ENCODE measurements at regions not wholly inside any gene's neighbourhood (a gene's known extent, or its start where the extent isn't known, plus 50 kb on each side); places are given as distances from the start of the nearest gene placed in this dataset.

DNA sequence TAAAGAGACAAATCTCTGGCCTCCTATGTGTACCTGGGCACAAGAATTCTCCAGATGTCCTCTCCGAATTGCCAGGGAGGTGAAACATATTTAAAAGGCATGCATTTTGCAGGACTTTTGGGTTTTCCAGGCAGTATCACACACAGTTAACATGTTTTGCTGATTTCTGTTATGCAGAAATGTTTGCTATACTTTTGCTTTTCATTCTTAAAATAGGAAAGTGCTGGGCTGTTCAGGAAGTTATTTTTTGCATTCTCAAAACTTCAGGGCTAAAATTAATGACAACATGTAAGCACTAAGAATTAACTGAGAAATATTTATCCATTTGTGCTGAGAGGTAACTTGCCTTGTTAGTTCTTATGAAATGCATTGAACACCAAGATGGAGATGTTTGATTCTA is 390.7 kb upstream of the CTSO start:
- no peak overlapping the region for H4K91ac ChIP-seq (ENCODE audit: insufficient read depth, low read depth, low read length)
- no CpG with 5 or more reads among the region's 1 CpG for WGBS, 2 experiments (ENCODE audit: extremely low coverage in 2 of 2, insufficient read length in 1 of 2)

More for the DNA sequence above, 390.7 kb upstream of the CTSO start:
- Histone ChIP-seq H3K9me1 (ENCODE audit: insufficient read depth, low read length) (no peaks in the 10 kb centered on the region), H3K4me2 (ENCODE audit: low read depth, low read length) (no peak overlapping the region), H3K27me3 (ENCODE audit: control insufficient read depth, insufficient read depth, low read length) (no peaks in the 10 kb centered on the region), H2AK5ac (ENCODE audit: low read depth, low read length) (no peak overlapping the region), H3K4me3 (ENCODE audit: insufficient read depth, low read depth, low read length) (no peak overlapping the region), H2BK5ac (ENCODE audit: low read depth, low read length, poor library complexity, severe bottlenecking) (no peak overlapping the region), H3K9me3 (ENCODE audit: control insufficient read depth, insufficient read depth, low read length) (no peaks in the 10 kb centered on the region), H3K27ac (ENCODE audit: insufficient read depth, low read length) (no peak overlapping the region), H3K18ac (ENCODE audit: low read depth, low read length) (no peak overlapping the region), H2AK9ac (replicated peaks; ENCODE audit: low read depth, low read length, poor library complexity) (no peak overlapping the region), H3K9ac (ENCODE audit: low read depth, low read length) (no peak overlapping the region), H2AFZ (replicated peaks; ENCODE audit: low read length, poor library complexity) (no peak overlapping the region), H2BK120ac (ENCODE audit: low read depth, low read length) (no peak overlapping the region), H3K4ac (ENCODE audit: low read depth, low read length) (no peak overlapping the region), H3K23ac (ENCODE audit: low read depth, low read length) (no peak overlapping the region), H3K36me3 (ENCODE audit: control insufficient read depth, insufficient read depth, low read length) (no peaks in the 10 kb centered on the region), H3K4me1 (ENCODE audit: control insufficient read depth, insufficient read depth, low read length) (no peaks in the 10 kb centered on the region), H3K14ac (replicated peaks; ENCODE audit: low read depth, low read length) (no peak overlapping the region), H3K56ac (ENCODE audit: extremely low read depth, insufficient read depth, low read length) (no peak overlapping the region), H2BK15ac (ENCODE audit: low read depth, low read length) (no peak overlapping the region), H4K8ac (ENCODE audit: low read depth in 2 of 2, low read length in 2 of 2) (no peak overlapping the region), H3K79me1 (ENCODE audit: low read depth in 1 of 2, low read length in 2 of 2) (no peaks in the 10 kb centered on the region), H4K5ac (ENCODE audit: low read depth, low read length) (no peak overlapping the region), H2BK20ac (ENCODE audit: low read depth, low read length) (no peak overlapping the region), H4K20me1 (ENCODE audit: insufficient read depth, low read length) (no peaks in the 10 kb centered on the region)
- ATAC-seq (ENCODE audit: low read depth) (no peak), DNase-seq (no peak)
- TF ChIP-seq CEBPB (IDR thresholded peaks at IDR 0.05; ENCODE audit: low read depth, low read length) (no peak), FOS (IDR thresholded peaks at IDR 0.05; ENCODE audit: low read depth, low read length) (no peak), NFE2L2 (IDR thresholded peaks at IDR 0.05; ENCODE audit: low read depth, low read length) (no peak), MXI1 (IDR thresholded peaks at IDR 0.05; ENCODE audit: borderline replicate concordance, low read depth, low read length) (no peak), POLR2A (IDR thresholded peaks at IDR 0.05; ENCODE audit: low read depth, low read length) (no peak), RAD21 (IDR thresholded peaks at IDR 0.05; ENCODE audit: low read length) (no peak), BHLHE40 (IDR thresholded peaks at IDR 0.05; ENCODE audit: low read depth, low read length) (no peak), CHD1 (IDR thresholded peaks at IDR 0.05; ENCODE audit: low read depth, low read length) (no peak), RFX5 (IDR thresholded peaks at IDR 0.05; ENCODE audit: low read depth, low read length) (no peak), SMC3 (IDR thresholded peaks at IDR 0.05; ENCODE audit: low read depth, low read length) (no peak)
- intact Hi-C loops (cut with micrococcal nuclease) (no loop called here), in situ Hi-C loops (cut with MboI; ENCODE audit: low sequenced_read_pairs) (no loop called here), dilution Hi-C loops (cut with HindIII; ENCODE audit: low sequenced_read_pairs, unreplicated experiment) (no loop called here)
- BruUV-seq (replicated peaks), result no TSS peak
- ChIA-PET POLR2A (ENCODE audit: unreplicated experiment) (interaction anchor here (0.5 kb wide), 1 partner anchor 17 kb away, joined by 3 read pairs; no protein-coding TSS in a partner anchor), CTCF (no interaction called here)
